PC-3 (cell line): ENCODE measurements at regions not wholly inside any gene's neighbourhood (a gene's known extent, or its start where the extent isn't known, plus 50 kb on each side); places are given as distances from the start of the nearest gene placed in this dataset.

ENCODE experiments used
- CTCF ChIP-seq: fragments of 300-600 bp; sonication (generic); conservative IDR thresholded peaks from 2 replicates; pipeline ENCODE4 v1.5.1; 2017; ENCODE audit warnings: antibody characterized with exemption, low read depth, mild to moderate bottlenecking, low read length
- EZH2 ChIP-seq: fragments of 300-600 bp; sonication (generic); IDR thresholded peaks from one replicate; pipeline ENCODE4 v1.6.1; 2017; ENCODE audit warnings: antibody characterized with exemption, mild to moderate bottlenecking, low read length; ENCODE audit not compliant: unreplicated experiment
- EZH2phosphoT487 ChIP-seq: fragments of 300-600 bp; sonication (generic); IDR thresholded peaks from 2 replicates; pipeline ENCODE4 v1.6.1; 2018; ENCODE audit warnings: mild to moderate bottlenecking, antibody characterized with exemption, low read length, borderline replicate concordance

- no peak for TF ChIP-seq CTCF
- TF ChIP-seq EZH2 = no peak
- no peak for TF ChIP-seq EZH2phosphoT487
Measured at GRCh38 chr4:29277381-29277780, 1442.8 kb upstream of the PCDH7 start.
